ENCODE measurements at regions not wholly inside any gene's neighbourhood (a gene's known extent, or its start where the extent isn't known, plus 50 kb on each side); places are given as distances from the start of the nearest gene placed in this dataset.
"Not testable (repeated sequence)": the region's sequence is repeated elsewhere in the genome, so short reads cannot be mapped to it uniquely, and the experiment has no call there.

GRCh38 chr1:221204055-221204833 lies 325.0 kb downstream of the HLX start:
- no peak for DNase-seq

- no peak for DNase-seq
These were observed 326.8 kb downstream of the HLX start for GRCh38 chr1:221206076-221206475.

- DNase-seq: no peak
These were observed 333.7 kb downstream of the HLX start for GRCh38 chr1:221212926-221213325.

- DNase-seq: peak; percentile 63
These were observed 337.8 kb downstream of the HLX start for GRCh38 chr1:221217029-221217428.

GRCh38 chr1:221223281-221223680 lies 344.0 kb downstream of the HLX start:
- DNase-seq: no peak

- no peak for DNase-seq
These were observed 348.2 kb downstream of the HLX start for GRCh38 chr1:221227460-221227859.

GRCh38 chr1:221227872-221228337 lies 348.7 kb downstream of the HLX start:
- no peak for DNase-seq

- no peak for DNase-seq
These were observed 349.4 kb downstream of the HLX start for GRCh38 chr1:221228594-221228993.

GRCh38 chr1:221230605-221231004 lies 351.4 kb downstream of the HLX start:
- DNase-seq: no peak

- DNase-seq: no peak
These were observed 355.5 kb downstream of the HLX start for GRCh38 chr1:221234791-221235190.

GRCh38 chr1:221237587-221237986 lies 358.3 kb downstream of the HLX start:
- no peak for DNase-seq

GRCh38 chr1:221239181-221239580 lies 359.9 kb downstream of the HLX start:
- no peak for DNase-seq

GRCh38 chr1:221239792-221240191 lies 360.5 kb downstream of the HLX start:
- DNase-seq: peak; percentile 58

GRCh38 chr1:221240690-221241089 lies 361.4 kb downstream of the HLX start:
- DNase-seq: no peak

- no peak for DNase-seq
These were observed 361.9 kb downstream of the HLX start for GRCh38 chr1:221241157-221241556.

GRCh38 chr1:221241592-221241991 lies 362.3 kb downstream of the HLX start:
- DNase-seq: no peak

- no peak for DNase-seq
These were observed 366.8 kb downstream of the HLX start for GRCh38 chr1:221246067-221246466.

- DNase-seq: no peak
These were observed 367.6 kb downstream of the HLX start for GRCh38 chr1:221246628-221247415.

GRCh38 chr1:221251580-221251979 lies 372.3 kb downstream of the HLX start:
- no peak for DNase-seq

- DNase-seq: no peak
These were observed 375.6 kb downstream of the HLX start for GRCh38 chr1:221254813-221255212.

GRCh38 chr1:221256773-221257172 lies 377.5 kb downstream of the HLX start:
- DNase-seq: no peak

GRCh38 chr1:221257548-221257947 lies 378.3 kb downstream of the HLX start:
- not testable (repeated sequence) for DNase-seq

- not testable (repeated sequence) for DNase-seq
These were observed 383.4 kb downstream of the HLX start for GRCh38 chr1:221262677-221263076.

All from left hindlimb (tissue), 1 donor.